ENCODE measurements at regions not wholly inside any gene's neighbourhood (a gene's known extent, or its start where the extent isn't known, plus 50 kb on each side); places are given as distances from the start of the nearest gene placed in this dataset.
"Not testable (repeated sequence)": the region's sequence is repeated elsewhere in the genome, so short reads cannot be mapped to it uniquely, and the experiment has no call there.

- DNase-seq: no peak
Observed at GRCh38 chr4:131419147-131419546, 1729.9 kb upstream of the PCDH10 start.

- DNase-seq: no peak
Observed at GRCh38 chr4:131426023-131426758, 1722.9 kb upstream of the PCDH10 start.

- no peak for DNase-seq
Observed at GRCh38 chr4:131427000-131427399, 1722.1 kb upstream of the PCDH10 start.

GRCh38 chr4:131430302-131430701, 1718.8 kb upstream of the PCDH10 start:
- no peak for DNase-seq

- DNase-seq: no peak
Observed at GRCh38 chr4:131441004-131441688, 1707.9 kb upstream of the PCDH10 start.

GRCh38 chr4:131447883-131448282, 1701.2 kb upstream of the PCDH10 start:
- no peak for DNase-seq

GRCh38 chr4:131450572-131451209, 1698.4 kb upstream of the PCDH10 start:
- no peak for DNase-seq

GRCh38 chr4:131459430-131460101, 1689.5 kb upstream of the PCDH10 start:
- DNase-seq: no peak

GRCh38 chr4:131470360-131470759, 1678.7 kb upstream of the PCDH10 start:
- DNase-seq: no peak

- DNase-seq: no peak
Observed at GRCh38 chr4:131488772-131489171, 1660.3 kb upstream of the PCDH10 start.

- DNase-seq: not testable (repeated sequence)
Observed at GRCh38 chr4:131496211-131496610, 1652.9 kb upstream of the PCDH10 start.

GRCh38 chr4:131499141-131499873, 1649.8 kb upstream of the PCDH10 start:
- no peak for DNase-seq

- DNase-seq: no peak
Observed at GRCh38 chr4:131509521-131509920, 1639.6 kb upstream of the PCDH10 start.

GRCh38 chr4:131526686-131527085, 1622.4 kb upstream of the PCDH10 start:
- no peak for DNase-seq

- no peak for DNase-seq
Observed at GRCh38 chr4:131531087-131531486, 1618.0 kb upstream of the PCDH10 start.

GRCh38 chr4:131534944-131535645, 1614.0 kb upstream of the PCDH10 start:
- no peak for DNase-seq

GRCh38 chr4:131540256-131540655, 1608.8 kb upstream of the PCDH10 start:
- no peak for DNase-seq

GRCh38 chr4:131547506-131547981, 1601.5 kb upstream of the PCDH10 start:
- no peak for DNase-seq

GRCh38 chr4:131551306-131551705, 1597.8 kb upstream of the PCDH10 start:
- no peak for DNase-seq

- DNase-seq: no peak
Observed at GRCh38 chr4:131566026-131566425, 1583.1 kb upstream of the PCDH10 start.

- no peak for DNase-seq
Observed at GRCh38 chr4:131584587-131584986, 1564.5 kb upstream of the PCDH10 start.

- DNase-seq: no peak
Observed at GRCh38 chr4:131595140-131595539, 1554.0 kb upstream of the PCDH10 start.

All from activated T-cell treated with anti-CD3 and anti-CD28 coated beads for 4 hours (primary cell).